GM12875 (cell line): ENCODE measurements at regions not wholly inside any gene's neighbourhood (a gene's known extent, or its start where the extent isn't known, plus 50 kb on each side); places are given as distances from the start of the nearest gene placed in this dataset.
"Not testable (repeated sequence)": the region's sequence is repeated elsewhere in the genome, so short reads cannot be mapped to it uniquely, and the experiment has no call there.

ENCODE experiments used
- H3K4me3 ChIP-seq: one replicate; pipeline ENCODE4 v1.5.1; 2011; ENCODE audit warnings: low read depth, low read length, control low read depth
- TF ChIP-seq, protein P1 (sequence below): IDR thresholded peaks from 2 replicates; pipeline ENCODE4 v1.5.1; 2011; ENCODE audit warnings: low read depth, mild to moderate bottlenecking, control low read depth, inconsistent platforms, low read length, moderate library complexity, borderline replicate concordance; ENCODE audit not compliant: insufficient read depth

DNA sequence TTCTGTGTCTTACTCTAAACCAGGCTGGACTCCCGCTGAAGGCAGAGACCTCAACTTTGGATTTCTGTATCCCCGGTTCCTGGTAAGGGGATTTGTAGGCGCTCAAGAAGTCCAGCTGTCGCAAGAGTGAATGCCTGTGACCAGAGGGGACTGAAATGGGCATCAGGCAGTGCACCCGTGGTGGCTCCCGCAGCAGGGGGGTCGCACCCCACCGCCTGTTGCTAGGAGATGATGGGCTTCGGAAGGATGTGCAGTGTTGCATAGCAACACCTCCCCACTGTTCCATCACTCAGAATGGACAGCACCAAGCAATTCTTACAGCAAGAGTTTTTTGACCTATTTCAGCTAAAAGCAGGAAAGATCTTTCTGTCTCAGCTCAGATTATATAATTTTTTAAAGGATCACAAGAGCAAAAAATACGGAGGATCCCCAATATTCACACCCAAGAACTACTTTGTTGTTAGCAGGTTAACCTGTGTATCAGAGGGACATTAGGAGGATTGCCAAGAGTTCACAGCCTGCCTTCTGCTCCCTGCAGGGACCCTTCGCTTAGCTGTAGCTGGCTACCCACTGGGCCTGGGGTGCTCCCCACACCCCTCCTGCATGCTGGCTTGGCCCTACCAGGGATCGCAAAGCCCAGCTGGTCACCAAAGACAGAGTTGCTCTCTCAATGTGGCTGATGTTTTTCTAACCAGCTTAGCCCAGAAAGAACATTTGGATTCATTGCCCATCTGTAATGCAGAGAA is 63.8 kb downstream of the SOWAHC start:
- TF ChIP-seq, protein P1, sequence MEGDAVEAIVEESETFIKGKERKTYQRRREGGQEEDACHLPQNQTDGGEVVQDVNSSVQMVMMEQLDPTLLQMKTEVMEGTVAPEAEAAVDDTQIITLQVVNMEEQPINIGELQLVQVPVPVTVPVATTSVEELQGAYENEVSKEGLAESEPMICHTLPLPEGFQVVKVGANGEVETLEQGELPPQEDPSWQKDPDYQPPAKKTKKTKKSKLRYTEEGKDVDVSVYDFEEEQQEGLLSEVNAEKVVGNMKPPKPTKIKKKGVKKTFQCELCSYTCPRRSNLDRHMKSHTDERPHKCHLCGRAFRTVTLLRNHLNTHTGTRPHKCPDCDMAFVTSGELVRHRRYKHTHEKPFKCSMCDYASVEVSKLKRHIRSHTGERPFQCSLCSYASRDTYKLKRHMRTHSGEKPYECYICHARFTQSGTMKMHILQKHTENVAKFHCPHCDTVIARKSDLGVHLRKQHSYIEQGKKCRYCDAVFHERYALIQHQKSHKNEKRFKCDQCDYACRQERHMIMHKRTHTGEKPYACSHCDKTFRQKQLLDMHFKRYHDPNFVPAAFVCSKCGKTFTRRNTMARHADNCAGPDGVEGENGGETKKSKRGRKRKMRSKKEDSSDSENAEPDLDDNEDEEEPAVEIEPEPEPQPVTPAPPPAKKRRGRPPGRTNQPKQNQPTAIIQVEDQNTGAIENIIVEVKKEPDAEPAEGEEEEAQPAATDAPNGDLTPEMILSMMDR: no peak
- no peak overlapping the region for H3K4me3 ChIP-seq

DNA sequence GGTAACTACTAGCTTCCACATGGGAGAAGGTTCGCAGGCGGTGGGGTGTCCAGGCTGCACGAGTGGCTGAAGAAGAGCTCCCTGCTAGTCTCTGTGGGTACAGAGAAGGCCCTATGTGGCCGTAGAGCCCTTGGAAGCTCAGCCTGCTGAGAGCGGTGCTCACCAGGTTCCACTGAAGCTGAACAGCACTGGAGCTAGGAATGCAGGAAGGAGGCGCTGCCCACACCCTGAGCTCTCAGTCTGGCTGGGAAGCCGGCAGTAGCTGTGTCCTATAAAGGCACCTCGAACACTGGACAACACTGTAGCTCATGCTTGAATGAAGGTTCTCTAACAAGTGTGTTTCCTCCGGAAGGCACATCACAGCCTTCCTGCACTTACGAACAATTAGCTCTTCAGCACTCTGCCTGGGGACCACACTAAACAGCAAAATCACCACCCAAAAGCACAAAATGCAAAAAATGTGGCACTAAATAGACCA is 64.6 kb downstream of the SOWAHC start:
- not testable (repeated sequence) for H3K4me3 ChIP-seq

DNA sequence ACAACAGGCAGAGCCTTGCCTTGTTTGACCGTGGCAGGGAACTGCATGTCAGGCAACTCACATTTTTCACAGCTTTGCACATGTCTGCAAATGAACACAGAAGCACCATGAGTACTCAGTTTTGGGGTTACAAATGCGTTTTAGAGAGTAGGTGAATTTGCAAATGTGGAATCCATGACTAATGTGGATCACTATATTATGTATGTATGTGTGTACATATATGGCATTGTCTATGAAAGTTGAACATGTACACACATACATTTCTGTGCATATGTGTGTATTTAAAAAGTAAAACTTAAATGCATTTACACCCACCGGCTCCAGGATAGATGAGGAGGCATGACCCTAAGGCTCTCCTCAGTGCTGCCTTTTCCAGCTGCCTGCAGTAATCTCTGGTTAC is 65.1 kb downstream of the SOWAHC start:
- TF ChIP-seq, protein P1: no peak
- no peak overlapping the region for H3K4me3 ChIP-seq

- no peak overlapping the region for H3K4me3 ChIP-seq
- TF ChIP-seq, protein P1: no peak
Observed at GRCh38 chr2:109679626-109680025, 65.5 kb downstream of the SOWAHC start.

DNA sequence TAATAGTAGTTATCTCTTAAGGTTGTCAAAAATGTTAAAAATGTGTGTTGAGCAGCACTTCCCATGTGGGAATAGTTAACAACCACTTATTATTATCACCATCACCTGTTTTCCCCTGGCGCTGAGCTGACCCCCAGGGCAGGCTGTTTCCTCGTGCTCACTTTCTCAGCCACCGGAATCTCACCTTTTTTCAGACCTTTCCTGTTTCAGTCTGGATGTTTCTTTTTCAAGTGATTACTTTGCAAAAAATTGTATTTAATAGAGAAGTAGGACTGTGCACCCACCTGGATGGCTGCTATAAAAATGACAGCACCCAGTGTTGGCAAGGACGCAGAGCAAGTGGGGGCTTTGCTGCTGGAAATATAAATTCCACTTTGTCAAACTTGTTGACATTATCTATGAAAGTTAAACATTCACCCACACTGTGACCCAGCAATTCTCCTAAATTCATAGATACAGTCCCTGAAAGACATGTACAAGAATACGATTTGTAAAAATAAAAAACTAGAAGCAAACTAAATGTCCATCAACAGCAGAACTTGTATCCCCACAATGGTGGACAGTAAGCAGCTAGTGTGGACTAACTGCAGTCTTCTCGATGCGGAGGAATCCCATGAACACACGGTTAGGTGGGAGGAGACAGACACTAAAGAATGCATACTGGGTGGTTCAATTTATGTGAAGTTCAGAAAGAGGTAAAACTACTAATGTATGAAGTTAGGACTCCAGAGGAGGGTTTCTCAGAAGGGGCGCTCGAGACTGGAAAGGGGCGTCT is 66.5 kb downstream of the SOWAHC start:
- H3K4me3 ChIP-seq: no peak overlapping the region

DNA sequence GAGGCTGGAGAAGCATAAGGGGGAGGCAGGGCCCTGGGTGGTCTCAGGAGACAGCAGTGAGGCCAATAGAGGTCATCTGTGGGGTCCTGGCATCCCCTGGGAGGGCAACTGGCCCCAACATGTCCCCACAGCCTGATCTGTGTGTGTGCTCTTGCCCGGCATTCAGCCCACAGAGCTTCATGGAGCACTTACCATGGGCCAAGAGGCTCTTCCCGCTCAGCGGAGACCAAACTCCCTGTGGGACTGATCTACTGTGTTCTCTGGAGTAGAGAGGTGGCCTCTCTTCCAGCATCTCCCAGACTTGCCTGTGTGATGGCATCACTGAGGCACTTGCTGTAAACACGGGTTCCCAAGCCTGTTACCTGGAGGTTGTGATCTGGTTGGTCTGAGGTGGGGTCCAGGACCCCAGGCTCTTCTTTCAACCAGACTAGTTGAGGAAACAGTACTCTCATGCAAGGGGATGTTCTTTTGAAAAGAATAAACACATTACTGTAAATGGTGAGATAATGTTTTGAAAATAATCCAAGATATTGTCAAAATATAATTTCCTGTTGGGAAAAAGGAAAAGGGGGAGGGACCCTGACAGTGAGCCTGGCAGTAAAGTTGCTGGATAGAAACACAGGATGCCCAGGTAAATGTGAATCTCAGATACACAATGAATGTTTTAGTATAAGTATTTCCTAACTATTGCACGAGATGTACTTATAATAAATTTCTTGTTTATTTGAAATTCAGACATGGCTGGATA is 67.6 kb downstream of the SOWAHC start:
- TF ChIP-seq, protein P1: no peak
- no peak overlapping the region for H3K4me3 ChIP-seq

More for the DNA sequence above, 66.5 kb downstream of the SOWAHC start:
- TF ChIP-seq, protein P1: no peak

DNA sequence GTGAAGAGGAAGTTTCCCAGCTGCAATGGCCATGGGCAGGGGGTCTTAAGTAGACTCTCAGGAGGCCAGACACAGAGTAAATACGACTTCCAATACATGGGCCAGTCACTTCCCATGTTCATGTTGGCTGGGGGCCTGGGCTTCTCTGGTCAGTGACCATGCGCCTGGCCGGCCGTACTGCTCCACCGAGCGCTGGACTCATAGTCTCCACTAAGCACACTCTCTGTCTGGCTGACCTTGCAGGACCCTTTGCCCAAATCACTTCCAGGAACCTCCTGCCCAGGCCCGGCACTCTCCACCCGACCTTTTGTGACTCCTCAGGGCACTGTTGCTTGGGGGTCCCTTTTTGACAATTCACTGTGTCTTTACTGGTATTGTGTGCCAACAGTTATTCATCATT is 69.3 kb downstream of the SOWAHC start:
- TF ChIP-seq, protein P1: no peak
- H3K4me3 ChIP-seq: no peak overlapping the region
